MCF 10A (cell line): ENCODE measurements at regions not wholly inside any gene's neighbourhood (a gene's known extent, or its start where the extent isn't known, plus 50 kb on each side); places are given as distances from the start of the nearest gene placed in this dataset.

Experiments used
- BruUV-seq: library from RNA; stranded (reverse); fragments of 400-500 nt; replicated peaks from 2 replicates; lab custom pipeline; 2021; lab: Mats Ljungman, UMichigan
- CTCF ChIA-PET: fragments of 300-600 bp; sonication (Branson Sonifier 250); formaldehyde crosslinking; extraction: SDS; loops from one replicate; lab custom pipeline; 2021; ENCODE audit warnings: antibody characterized with exemption, inconsistent platforms; lab: Yijun Ruan, JAX
- POLR2A ChIA-PET: fragments of 300-600, 350-650 bp; sonication (Branson Sonifier 250); formaldehyde crosslinking; extraction: SDS; loops from one replicate; lab custom pipeline; 2020; ENCODE audit warnings: antibody characterized with exemption, inconsistent platforms; lab: Yijun Ruan, JAX
- DNase-seq: peaks from one replicate; pipeline ENCODE4 v3.0.0-alpha.2; 2018; ENCODE audit not compliant: unreplicated experiment
- H3K27ac Mint-ChIP-seq: one replicate; pipeline ENCODE4 v1.8.0; 2022; ENCODE audit warnings: mild to moderate bottlenecking, low read depth, mixed read lengths; ENCODE audit not compliant: unreplicated experiment
- H3K27me3 Mint-ChIP-seq: one replicate; pipeline ENCODE4 v1.8.0; 2022; ENCODE audit warnings: mixed read lengths; ENCODE audit not compliant: insufficient read depth, unreplicated experiment
- H3K36me3 Mint-ChIP-seq: one replicate; pipeline ENCODE4 v1.8.0; 2022; ENCODE audit warnings: mild to moderate bottlenecking, moderate library complexity, mixed read lengths; ENCODE audit not compliant: insufficient read depth, unreplicated experiment
- H3K4me1 Mint-ChIP-seq: one replicate; pipeline ENCODE4 v1.8.0; 2022; ENCODE audit warnings: mixed read lengths; ENCODE audit not compliant: insufficient read depth, unreplicated experiment
- H3K4me3 Mint-ChIP-seq: one replicate; pipeline ENCODE4 v1.8.0; 2022; ENCODE audit warnings: mild to moderate bottlenecking, moderate library complexity, mixed read lengths; ENCODE audit not compliant: unreplicated experiment
- H3K9me3 Mint-ChIP-seq: one replicate; pipeline ENCODE4 v1.8.0; 2022; ENCODE audit warnings: mixed read lengths; ENCODE audit not compliant: unreplicated experiment
- CTCF ChIP-seq: fragments of 200-600 bp; IDR thresholded peaks from one replicate; pipeline ENCODE4 v1.8.0; 2022; ENCODE audit warnings: antibody characterized with exemption, mild to moderate bottlenecking; ENCODE audit not compliant: unreplicated experiment
- intact Hi-C: fragments of 100-400 bp; cut with micrococcal nuclease; formaldehyde crosslinking; loops from 2 replicates; pipeline ENCODE4 v1.14.1; 2022

- H3K4me1 Mint-ChIP-seq, result no peaks in the 10 kb centered on the region
- no peaks in the 10 kb centered on the region for H3K9me3 Mint-ChIP-seq
- peaks cover 5% of the 10 kb centered on the region for H3K36me3 Mint-ChIP-seq
- TF ChIP-seq CTCF, result no peak
- no peak overlapping the region for H3K4me3 Mint-ChIP-seq
- CTCF ChIA-PET, result no interaction called here
- BruUV-seq, result no TSS peak
- peaks cover 26% of the 10 kb centered on the region for H3K27me3 Mint-ChIP-seq
- POLR2A ChIA-PET, result interaction anchor here (0.8 kb wide), 1 partner anchor 50 kb away, joined by 3 read pairs; no protein-coding TSS in a partner anchor
- no peak for DNase-seq
- intact Hi-C loops, result no loop called here
- no peak overlapping the region for H3K27ac Mint-ChIP-seq
Measured at GRCh38 chr6:169895926-169896761, 144.7 kb downstream of the ERMARD start.

DNA sequence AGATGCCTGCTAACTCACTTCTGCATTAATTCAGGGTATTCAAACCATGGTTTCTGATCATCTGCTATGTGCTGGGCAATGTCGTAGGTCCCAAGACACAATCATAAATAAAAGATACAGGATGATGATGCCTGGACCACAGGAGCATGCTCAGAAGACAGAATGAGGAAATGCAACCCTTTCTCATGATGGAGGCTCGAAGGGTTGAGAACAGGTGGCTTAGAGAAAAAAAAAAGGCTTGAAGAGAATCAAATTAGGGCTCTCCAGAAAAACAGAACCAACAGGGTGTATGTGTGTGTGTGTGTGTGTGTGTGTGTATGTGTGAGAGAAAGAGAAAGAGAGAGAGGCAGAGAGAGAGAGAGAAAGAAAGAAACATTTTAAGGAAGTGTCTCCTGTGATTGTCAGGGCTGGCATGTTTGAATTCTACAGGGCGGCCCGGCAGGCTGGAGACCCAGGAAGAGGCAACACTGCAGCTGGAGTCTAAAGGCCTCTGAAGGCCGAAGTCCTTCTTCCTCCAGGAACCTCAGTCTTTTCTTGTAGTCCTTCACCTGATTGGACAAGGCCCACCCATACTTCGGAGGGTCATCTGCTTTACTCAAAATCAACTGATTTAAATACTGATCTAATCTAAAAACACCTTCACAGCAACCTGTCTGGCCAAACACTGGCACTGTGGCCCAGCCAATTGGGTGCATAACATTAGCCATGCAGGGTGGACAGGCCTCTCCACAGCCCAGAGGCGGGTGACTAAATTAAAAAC, 143.8 kb downstream of the ERMARD start:
- H3K27me3 Mint-ChIP-seq, result peaks cover 36% of the 10 kb centered on the region
- no peak for TF ChIP-seq CTCF
- no peak for DNase-seq
- ChIA-PET CTCF (no interaction called here), POLR2A (interaction anchor here (0.8 kb wide), 1 partner anchor 51 kb away, joined by 3 read pairs; no protein-coding TSS in a partner anchor)
- H3K4me1 Mint-ChIP-seq, result no peaks in the 10 kb centered on the region
- intact Hi-C loops, result no loop called here
- no peaks in the 10 kb centered on the region for H3K9me3 Mint-ChIP-seq
- no peak overlapping the region for H3K27ac Mint-ChIP-seq
- BruUV-seq, result no TSS peak
- H3K4me3 Mint-ChIP-seq, result no peak overlapping the region
- H3K36me3 Mint-ChIP-seq, result peaks cover 5% of the 10 kb centered on the region

- no peaks in the 10 kb centered on the region for H3K4me1 Mint-ChIP-seq
- CTCF ChIA-PET, result no interaction called here
- intact Hi-C loops, result no loop called here
- no peak overlapping the region for H3K27ac Mint-ChIP-seq
- no TSS peak for BruUV-seq
- POLR2A ChIA-PET, result no interaction called here
- no peak overlapping the region for H3K4me3 Mint-ChIP-seq
- peaks cover 5% of the 10 kb centered on the region for H3K36me3 Mint-ChIP-seq
- DNase-seq, result no peak
- no peaks in the 10 kb centered on the region for H3K9me3 Mint-ChIP-seq
- TF ChIP-seq CTCF, result no peak
- peaks cover 43% of the 10 kb centered on the region for H3K27me3 Mint-ChIP-seq
Measured at GRCh38 chr6:169894377-169894960, 143.0 kb downstream of the ERMARD start.

DNA sequence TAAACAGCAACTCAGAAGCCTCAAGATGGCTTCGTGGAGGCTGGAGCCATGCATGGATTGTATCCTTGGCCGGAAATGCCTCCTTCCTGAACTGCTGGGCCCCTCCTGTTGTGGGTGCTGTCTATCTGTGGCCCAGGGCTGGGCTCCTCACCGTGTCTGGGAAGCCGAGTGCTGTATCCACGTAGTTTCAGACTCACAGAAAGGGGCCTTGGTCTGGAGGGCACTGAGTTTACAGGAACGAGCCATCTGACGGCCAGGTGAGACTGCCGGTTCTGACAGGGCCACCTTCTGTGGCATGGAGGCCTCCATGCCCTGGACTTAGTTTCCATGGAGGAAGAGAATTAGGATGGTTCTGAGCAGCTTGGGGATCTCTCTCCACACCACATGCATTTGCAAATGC, 142.2 kb downstream of the ERMARD start:
- ChIA-PET CTCF (no interaction called here), POLR2A (no interaction called here)
- no peak for TF ChIP-seq CTCF
- peaks cover 5% of the 10 kb centered on the region for H3K36me3 Mint-ChIP-seq
- no peak overlapping the region for H3K4me3 Mint-ChIP-seq
- intact Hi-C loops, result no loop called here
- H3K9me3 Mint-ChIP-seq, result no peaks in the 10 kb centered on the region
- peaks cover 51% of the 10 kb centered on the region for H3K27me3 Mint-ChIP-seq
- DNase-seq, result no peak
- BruUV-seq, result no TSS peak
- no peaks in the 10 kb centered on the region for H3K4me1 Mint-ChIP-seq
- no peak overlapping the region for H3K27ac Mint-ChIP-seq
